PC-3 (cell line): ENCODE measurements at regions not wholly inside any gene's neighbourhood (a gene's known extent, or its start where the extent isn't known, plus 50 kb on each side); places are given as distances from the start of the nearest gene placed in this dataset.

Experiments
- EZH2 ChIP-seq: fragments of 300-600 bp; sonication (generic); IDR thresholded peaks from one replicate; pipeline ENCODE4 v1.6.1; 2017; ENCODE audit warnings: antibody characterized with exemption, mild to moderate bottlenecking, low read length; ENCODE audit not compliant: unreplicated experiment
- EZH2phosphoT487 ChIP-seq: fragments of 300-600 bp; sonication (generic); IDR thresholded peaks from 2 replicates; pipeline ENCODE4 v1.6.1; 2018; ENCODE audit warnings: mild to moderate bottlenecking, antibody characterized with exemption, low read length, borderline replicate concordance
- TF ChIP-seq, protein P1 (sequence below): fragments of 300-600 bp; sonication (generic); conservative IDR thresholded peaks from 2 replicates; pipeline ENCODE4 v1.5.1; 2017; ENCODE audit warnings: antibody characterized with exemption, low read depth, mild to moderate bottlenecking, low read length

DNA sequence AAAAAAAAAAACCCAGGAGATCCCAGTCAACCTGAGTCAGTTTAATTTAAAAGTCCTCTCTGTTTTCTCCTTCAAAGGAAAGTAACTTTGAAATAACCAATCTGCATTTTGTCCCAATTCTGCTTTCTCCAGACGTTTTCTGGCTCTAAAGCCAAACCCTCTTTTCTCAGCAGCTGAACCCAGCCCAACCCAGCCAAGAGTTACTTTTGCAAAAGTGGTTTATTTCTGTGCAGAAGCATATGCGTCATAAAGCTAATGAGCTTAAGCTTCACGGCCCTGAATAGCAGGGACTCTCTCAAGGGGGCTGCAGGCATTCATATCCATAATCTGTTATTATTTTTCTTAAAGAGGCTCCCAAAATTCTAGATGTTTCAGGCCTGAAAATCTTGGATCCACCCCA lies 176.6 kb downstream of the GALC start:
- TF ChIP-seq, protein P1, sequence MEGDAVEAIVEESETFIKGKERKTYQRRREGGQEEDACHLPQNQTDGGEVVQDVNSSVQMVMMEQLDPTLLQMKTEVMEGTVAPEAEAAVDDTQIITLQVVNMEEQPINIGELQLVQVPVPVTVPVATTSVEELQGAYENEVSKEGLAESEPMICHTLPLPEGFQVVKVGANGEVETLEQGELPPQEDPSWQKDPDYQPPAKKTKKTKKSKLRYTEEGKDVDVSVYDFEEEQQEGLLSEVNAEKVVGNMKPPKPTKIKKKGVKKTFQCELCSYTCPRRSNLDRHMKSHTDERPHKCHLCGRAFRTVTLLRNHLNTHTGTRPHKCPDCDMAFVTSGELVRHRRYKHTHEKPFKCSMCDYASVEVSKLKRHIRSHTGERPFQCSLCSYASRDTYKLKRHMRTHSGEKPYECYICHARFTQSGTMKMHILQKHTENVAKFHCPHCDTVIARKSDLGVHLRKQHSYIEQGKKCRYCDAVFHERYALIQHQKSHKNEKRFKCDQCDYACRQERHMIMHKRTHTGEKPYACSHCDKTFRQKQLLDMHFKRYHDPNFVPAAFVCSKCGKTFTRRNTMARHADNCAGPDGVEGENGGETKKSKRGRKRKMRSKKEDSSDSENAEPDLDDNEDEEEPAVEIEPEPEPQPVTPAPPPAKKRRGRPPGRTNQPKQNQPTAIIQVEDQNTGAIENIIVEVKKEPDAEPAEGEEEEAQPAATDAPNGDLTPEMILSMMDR: no peak
- TF ChIP-seq EZH2 (no peak), EZH2phosphoT487 (no peak)
